C4-2B (cell line): ENCODE measurements at regions not wholly inside any gene's neighbourhood (a gene's known extent, or its start where the extent isn't known, plus 50 kb on each side); places are given as distances from the start of the nearest gene placed in this dataset.

Experiments
- ZFX ChIP-seq: fragments of 450-650 bp; IDR thresholded peaks from 2 replicates; pipeline ENCODE4 v1.6.1; 2017
- TF ChIP-seq, protein P1 (sequence below): fragments of 450-650 bp; conservative IDR thresholded peaks from 2 replicates; pipeline ENCODE4 v1.5.1; 2017; ENCODE audit warnings: mild to moderate bottlenecking

DNA sequence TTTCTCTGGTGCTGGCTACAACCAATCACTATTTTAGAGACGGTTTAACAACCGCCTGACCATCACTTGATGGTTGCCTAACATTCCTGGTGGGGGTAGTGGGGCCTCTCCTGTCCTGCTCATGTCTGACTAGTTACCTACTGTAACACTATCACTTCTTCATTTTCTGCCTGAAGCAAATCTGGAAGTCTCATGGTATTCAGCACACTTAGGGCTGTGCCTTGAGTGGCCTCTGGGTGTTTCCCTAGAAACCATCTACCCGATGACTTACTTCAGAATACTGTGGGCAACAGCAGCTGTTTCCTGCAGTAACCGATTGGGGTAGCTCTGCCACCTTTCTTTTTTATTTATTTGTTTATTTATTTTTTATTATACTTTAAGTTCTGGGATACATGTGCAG is 880.1 kb upstream of the INTU start:
- TF ChIP-seq, protein P1, sequence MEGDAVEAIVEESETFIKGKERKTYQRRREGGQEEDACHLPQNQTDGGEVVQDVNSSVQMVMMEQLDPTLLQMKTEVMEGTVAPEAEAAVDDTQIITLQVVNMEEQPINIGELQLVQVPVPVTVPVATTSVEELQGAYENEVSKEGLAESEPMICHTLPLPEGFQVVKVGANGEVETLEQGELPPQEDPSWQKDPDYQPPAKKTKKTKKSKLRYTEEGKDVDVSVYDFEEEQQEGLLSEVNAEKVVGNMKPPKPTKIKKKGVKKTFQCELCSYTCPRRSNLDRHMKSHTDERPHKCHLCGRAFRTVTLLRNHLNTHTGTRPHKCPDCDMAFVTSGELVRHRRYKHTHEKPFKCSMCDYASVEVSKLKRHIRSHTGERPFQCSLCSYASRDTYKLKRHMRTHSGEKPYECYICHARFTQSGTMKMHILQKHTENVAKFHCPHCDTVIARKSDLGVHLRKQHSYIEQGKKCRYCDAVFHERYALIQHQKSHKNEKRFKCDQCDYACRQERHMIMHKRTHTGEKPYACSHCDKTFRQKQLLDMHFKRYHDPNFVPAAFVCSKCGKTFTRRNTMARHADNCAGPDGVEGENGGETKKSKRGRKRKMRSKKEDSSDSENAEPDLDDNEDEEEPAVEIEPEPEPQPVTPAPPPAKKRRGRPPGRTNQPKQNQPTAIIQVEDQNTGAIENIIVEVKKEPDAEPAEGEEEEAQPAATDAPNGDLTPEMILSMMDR, result no peak
- TF ChIP-seq ZFX, result no peak
